Liver (tissue), 2 donors: ENCODE measurements at regions not wholly inside any gene's neighbourhood (a gene's known extent, or its start where the extent isn't known, plus 50 kb on each side); places are given as distances from the start of the nearest gene placed in this dataset.

Experiments used
- REST ChIP-seq: IDR thresholded peaks from 2 replicates; pipeline ENCODE4 v1.6.1; 2016; ENCODE audit warnings: antibody characterized with exemption, mild to moderate bottlenecking
- ZBTB33 ChIP-seq: IDR thresholded peaks from 2 replicates; pipeline ENCODE4 v1.6.1; 2016; ENCODE audit warnings: antibody characterized with exemption
- TF ChIP-seq, protein P1 (sequence below): fragments of 150-350 bp; IDR thresholded peaks from 2 replicates; pipeline ENCODE4 v1.5.1; 2017; ENCODE audit warnings: improper control_type of control experiment, low read depth, low read length; ENCODE audit not compliant: missing input control
- donor health status: healthy.

- TF ChIP-seq REST (no peak), ZBTB33 (no peak)
- TF ChIP-seq, protein P1, sequence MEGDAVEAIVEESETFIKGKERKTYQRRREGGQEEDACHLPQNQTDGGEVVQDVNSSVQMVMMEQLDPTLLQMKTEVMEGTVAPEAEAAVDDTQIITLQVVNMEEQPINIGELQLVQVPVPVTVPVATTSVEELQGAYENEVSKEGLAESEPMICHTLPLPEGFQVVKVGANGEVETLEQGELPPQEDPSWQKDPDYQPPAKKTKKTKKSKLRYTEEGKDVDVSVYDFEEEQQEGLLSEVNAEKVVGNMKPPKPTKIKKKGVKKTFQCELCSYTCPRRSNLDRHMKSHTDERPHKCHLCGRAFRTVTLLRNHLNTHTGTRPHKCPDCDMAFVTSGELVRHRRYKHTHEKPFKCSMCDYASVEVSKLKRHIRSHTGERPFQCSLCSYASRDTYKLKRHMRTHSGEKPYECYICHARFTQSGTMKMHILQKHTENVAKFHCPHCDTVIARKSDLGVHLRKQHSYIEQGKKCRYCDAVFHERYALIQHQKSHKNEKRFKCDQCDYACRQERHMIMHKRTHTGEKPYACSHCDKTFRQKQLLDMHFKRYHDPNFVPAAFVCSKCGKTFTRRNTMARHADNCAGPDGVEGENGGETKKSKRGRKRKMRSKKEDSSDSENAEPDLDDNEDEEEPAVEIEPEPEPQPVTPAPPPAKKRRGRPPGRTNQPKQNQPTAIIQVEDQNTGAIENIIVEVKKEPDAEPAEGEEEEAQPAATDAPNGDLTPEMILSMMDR, result no peak
These were observed 317.6 kb upstream of the FAT3 start for GRCh38 chr11:91906871-91907624.
